GM12865 (cell line): ENCODE measurements at regions not wholly inside any gene's neighbourhood (a gene's known extent, or its start where the extent isn't known, plus 50 kb on each side); places are given as distances from the start of the nearest gene placed in this dataset.

ENCODE experiments used
- DNase-seq: peaks from one replicate; pipeline ENCODE4 v3.0.0; 2010; ENCODE audit warnings: low read depth
- H3K4me3 ChIP-seq: 2 replicates; pipeline ENCODE4 v1.5.1; 2011; ENCODE audit warnings: mild to moderate bottlenecking, low read depth, low read length, control low read depth
- TF ChIP-seq, protein P1 (sequence below): IDR thresholded peaks from 2 replicates; pipeline ENCODE4 v1.5.1; 2011; ENCODE audit warnings: low read length, control low read depth, low read depth, inconsistent platforms; ENCODE audit not compliant: insufficient read depth; ENCODE audit errors: missing control alignments

DNA sequence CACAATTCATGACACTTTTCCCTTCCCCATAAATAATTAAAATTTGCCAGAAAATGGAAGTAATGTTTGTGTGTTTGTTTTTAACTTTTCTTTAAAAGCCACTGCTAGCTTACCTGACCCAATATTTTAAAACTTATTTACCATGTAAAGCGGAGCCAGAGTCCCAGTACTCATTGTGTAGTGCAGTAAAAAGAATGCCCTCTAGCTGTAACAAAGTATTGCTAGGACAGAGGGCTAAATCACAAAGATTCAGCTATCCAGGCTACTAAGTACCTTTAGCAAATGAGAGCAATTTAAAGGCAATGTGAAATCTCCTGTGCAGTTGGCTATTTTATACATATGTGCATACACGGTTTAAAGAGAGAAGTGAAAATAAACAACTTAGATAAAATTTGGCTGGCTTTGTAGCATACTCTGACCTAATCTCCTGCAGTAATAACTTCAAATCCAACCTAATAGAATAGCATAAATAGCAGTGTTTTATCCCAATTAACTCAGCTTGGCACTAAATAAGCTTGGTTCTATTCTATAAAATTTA is 997.4 kb upstream of the PIK3C3 start:
- TF ChIP-seq, protein P1, sequence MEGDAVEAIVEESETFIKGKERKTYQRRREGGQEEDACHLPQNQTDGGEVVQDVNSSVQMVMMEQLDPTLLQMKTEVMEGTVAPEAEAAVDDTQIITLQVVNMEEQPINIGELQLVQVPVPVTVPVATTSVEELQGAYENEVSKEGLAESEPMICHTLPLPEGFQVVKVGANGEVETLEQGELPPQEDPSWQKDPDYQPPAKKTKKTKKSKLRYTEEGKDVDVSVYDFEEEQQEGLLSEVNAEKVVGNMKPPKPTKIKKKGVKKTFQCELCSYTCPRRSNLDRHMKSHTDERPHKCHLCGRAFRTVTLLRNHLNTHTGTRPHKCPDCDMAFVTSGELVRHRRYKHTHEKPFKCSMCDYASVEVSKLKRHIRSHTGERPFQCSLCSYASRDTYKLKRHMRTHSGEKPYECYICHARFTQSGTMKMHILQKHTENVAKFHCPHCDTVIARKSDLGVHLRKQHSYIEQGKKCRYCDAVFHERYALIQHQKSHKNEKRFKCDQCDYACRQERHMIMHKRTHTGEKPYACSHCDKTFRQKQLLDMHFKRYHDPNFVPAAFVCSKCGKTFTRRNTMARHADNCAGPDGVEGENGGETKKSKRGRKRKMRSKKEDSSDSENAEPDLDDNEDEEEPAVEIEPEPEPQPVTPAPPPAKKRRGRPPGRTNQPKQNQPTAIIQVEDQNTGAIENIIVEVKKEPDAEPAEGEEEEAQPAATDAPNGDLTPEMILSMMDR: no peak
- DNase-seq: no peak
- H3K4me3 ChIP-seq: no peak overlapping the region

DNA sequence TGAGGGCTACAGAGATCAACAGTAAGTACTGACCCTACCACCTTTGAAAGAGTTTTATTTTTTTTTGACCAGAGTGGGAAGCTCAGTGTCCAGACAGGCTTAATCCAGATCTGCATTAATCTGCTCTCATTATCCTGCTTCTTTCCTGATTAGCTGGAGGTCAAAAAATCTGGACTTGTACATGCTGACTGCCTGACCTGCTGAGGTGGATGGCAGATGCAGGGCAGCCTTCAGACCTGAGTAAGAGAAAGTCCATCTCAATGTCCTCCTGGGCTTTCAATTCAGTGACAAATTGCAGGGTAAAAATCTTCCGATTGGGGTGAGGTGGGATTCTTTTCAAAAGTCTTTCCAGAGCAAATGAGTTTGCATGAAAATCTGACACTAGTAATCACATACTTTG is 998.8 kb upstream of the PIK3C3 start:
- TF ChIP-seq, protein P1: no peak
- no peak for DNase-seq
- no peak overlapping the region for H3K4me3 ChIP-seq

DNA sequence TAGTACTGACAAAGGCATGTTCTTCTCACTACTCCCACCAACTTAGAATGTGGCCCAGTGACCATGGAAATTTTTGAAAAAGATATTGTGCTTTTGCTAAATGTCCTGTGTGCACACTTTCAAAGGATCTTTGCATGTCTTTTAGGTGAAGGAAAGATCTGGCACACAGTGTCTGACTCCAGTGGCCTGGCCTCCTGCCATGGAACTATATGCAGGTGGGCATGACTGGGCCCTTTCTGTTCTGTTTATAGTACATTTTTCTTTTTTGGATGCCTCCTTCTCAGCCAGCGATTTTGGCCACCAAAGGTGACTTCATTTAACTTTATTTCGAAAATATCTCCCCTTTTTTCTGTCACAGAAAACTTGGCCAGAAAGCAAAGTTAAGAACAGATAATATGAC is 999.7 kb upstream of the PIK3C3 start:
- DNase-seq: no peak
- TF ChIP-seq, protein P1: no peak
- no peak overlapping the region for H3K4me3 ChIP-seq

DNA sequence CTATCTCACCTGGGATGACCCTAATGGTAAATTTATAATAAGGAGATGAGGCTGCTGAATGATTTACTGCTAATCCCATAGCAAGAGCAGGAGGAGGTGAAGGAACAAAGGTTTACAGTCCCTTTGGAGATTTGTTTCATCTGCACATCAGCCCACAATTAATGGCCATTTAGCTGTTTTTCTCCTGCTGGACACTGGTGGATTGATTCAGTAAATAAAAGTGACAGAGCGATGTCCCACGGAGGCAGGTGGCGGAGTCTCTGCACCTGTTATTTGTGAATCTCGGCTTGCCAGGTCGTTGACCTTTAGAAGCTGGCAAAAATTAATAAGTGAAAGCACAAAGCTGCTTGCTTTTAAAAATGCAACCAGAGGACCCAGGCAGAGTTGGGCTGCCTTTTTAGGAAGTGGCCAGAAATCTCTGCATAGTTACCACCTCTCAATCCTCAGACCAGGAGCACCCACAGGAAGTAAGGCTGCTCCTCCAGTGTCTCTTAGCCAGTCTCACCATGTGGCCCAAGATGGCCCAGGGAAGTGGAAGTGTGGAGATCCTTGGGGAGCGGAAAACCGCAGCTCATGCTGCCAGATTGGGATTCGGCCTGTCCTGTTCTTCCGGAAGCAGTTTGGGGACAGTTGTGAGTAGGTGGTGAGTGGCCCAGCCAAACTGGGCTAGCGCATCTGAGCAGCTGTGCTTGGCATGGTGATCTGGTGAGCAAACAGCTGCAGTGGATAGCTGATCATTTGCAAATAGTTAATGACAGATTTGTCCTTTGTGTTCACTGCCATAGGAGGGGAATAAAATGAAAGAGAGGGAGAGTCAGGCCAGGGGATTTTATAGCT is 1005.7 kb upstream of the PIK3C3 start:
- no peak for DNase-seq
- H3K4me3 ChIP-seq: no peak overlapping the region
- TF ChIP-seq, protein P1: no peak

DNA sequence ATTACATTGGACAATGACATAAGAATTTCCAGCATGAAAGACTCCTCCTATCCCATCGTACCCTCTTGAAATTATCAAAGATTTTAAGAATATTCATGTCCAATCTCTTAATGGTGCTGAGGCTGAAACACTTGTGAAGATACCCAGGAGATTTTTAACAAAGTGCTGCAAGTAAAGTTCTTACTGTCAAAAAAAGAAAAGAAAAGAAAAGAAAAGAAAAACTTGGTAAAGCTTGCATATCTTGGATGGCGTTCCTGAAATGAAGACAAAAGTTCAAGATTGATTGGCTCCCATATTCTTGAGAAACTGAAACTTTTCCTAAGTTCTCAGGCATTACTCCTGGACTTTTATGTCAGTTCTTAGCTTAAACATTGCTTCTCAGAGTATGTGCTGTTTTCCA is 1010.5 kb upstream of the PIK3C3 start:
- TF ChIP-seq, protein P1: no peak
- no peak for DNase-seq
- no peak overlapping the region for H3K4me3 ChIP-seq

DNA sequence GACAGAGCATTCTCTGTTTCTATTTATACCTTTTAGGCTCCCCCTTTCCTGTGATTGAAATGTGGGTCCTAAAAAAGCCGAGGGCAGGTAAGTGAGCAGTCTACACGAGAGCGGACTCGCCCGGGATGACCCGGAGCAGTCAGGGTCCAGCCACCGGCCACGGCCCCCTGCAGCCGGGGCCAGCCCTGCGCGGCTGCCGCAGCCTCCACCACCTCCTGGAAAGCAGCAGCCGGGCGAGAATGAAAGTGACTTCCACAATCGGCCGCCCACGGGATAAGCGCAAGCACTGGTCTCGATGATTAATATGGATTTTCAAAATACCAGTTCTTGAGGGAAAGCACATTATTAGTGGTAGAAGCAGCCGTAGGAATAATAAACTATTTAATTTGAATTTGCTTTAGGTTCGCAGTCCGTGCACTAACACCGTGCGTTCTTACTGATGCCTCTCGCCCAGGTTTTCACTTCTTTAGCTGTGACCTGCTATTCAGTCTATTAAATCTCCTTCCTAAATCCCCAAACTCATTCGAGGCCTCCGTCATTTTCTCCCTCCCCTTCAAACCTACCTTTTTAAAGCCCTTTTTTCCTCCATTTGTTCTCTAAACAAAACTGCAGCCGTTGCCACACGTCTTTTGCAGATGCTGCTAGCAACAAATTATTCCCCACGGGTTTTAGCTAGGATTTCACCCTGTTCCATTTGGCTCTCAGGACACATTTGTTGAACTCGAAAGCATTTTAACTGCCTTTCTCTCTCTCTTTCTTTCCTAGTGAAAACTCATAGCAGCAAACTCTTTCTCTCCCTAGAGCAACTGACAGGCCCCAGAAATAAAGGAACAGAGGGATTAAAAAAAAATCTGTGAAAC is 1015.1 kb upstream of the PIK3C3 start:
- no peak for DNase-seq
- no peak overlapping the region for H3K4me3 ChIP-seq
- TF ChIP-seq, protein P1: no peak
